ENCODE measurements at regions not wholly inside any gene's neighbourhood (a gene's known extent, or its start where the extent isn't known, plus 50 kb on each side); places are given as distances from the start of the nearest gene placed in this dataset.

GRCh38 chr11:130997278-130997677 lies 81.0 kb upstream of the SNX19 start:
- no peaks in the 10 kb centered on the region for H3K36me3 Mint-ChIP-seq
- CTCF ChIA-PET = no interaction called here
- peaks cover 0 to 11% (median 2%) of the 10 kb centered on the region in 5 donors for H3K27me3 Mint-ChIP-seq

GRCh38 chr11:130999086-130999485 lies 82.8 kb upstream of the SNX19 start:
- Histone ChIP-seq H3K27ac (ENCODE audit: low read depth, low read length) (no peak overlapping the region), H3K27me3 (ENCODE audit: control insufficient read depth in 2 of 2, insufficient read depth in 2 of 2, low read length in 2 of 2) (no peaks in the 10 kb centered on the region), H3K9me3 (ENCODE audit: control insufficient read depth in 2 of 3, low read length in 3 of 3) (no peaks in the 10 kb centered on the region), H3K4me3 (ENCODE audit: low read length) (no peak overlapping the region), H3K36me3 (ENCODE audit: control insufficient read depth in 2 of 3, insufficient read depth in 3 of 3, low read length in 3 of 3) (no peaks in the 10 kb centered on the region), H3K4me1 (ENCODE audit: control insufficient read depth in 2 of 2, insufficient read depth in 2 of 2, low read length in 2 of 2) (no peaks in the 10 kb centered on the region)
- ATAC-seq (no peak), DNase-seq (no peak)
- POLR2A ChIA-PET = no interaction called here
- intact Hi-C loops (cut with micrococcal nuclease) = no loop called here
- Mint-ChIP-seq H3K27me3 (peaks cover 0 to 17% (median 12%) of the 10 kb centered on the region in 5 donors), H3K4me3 (no peak overlapping the region), H3K9me3 (peaks cover 0 to 5% (median 0%) of the 10 kb centered on the region in 11 donors), H3K27ac (no peak overlapping the region), H3K4me1 (no peaks in the 10 kb centered on the region), H3K36me3 (no peaks in the 10 kb centered on the region)
- CTCF ChIA-PET = no interaction called here

More at GRCh38 chr11:130997278-130997677, 81.0 kb upstream of the SNX19 start:
- H3K4me1 ChIP-seq (ENCODE audit: control insufficient read depth in 2 of 2, insufficient read depth in 2 of 2, low read length in 2 of 2) = no peaks in the 10 kb centered on the region
- POLR2A ChIA-PET = no interaction called here
- H3K9me3 Mint-ChIP-seq = peaks cover 0 to 5% (median 0%) of the 10 kb centered on the region in 11 donors
- intact Hi-C loops (cut with micrococcal nuclease) = no loop called here
- no peaks in the 10 kb centered on the region for H3K27me3 ChIP-seq (ENCODE audit: control insufficient read depth in 2 of 2, insufficient read depth in 2 of 2, low read length in 2 of 2)
- no peak overlapping the region for H3K27ac ChIP-seq (ENCODE audit: low read depth, low read length)
- H3K4me3 Mint-ChIP-seq = no peak overlapping the region
- H3K36me3 ChIP-seq (ENCODE audit: control insufficient read depth in 2 of 3, insufficient read depth in 3 of 3, low read length in 3 of 3) = no peaks in the 10 kb centered on the region
- no peak for DNase-seq
- H3K9me3 ChIP-seq (ENCODE audit: control insufficient read depth in 2 of 3, low read length in 3 of 3) = no peaks in the 10 kb centered on the region
- ATAC-seq = no peak
- H3K27ac Mint-ChIP-seq = no peak overlapping the region
- H3K4me3 ChIP-seq (ENCODE audit: low read length) = no peak overlapping the region
- H3K4me1 Mint-ChIP-seq = no peaks in the 10 kb centered on the region

GRCh38 chr11:130999992-131000770 lies 83.9 kb upstream of the SNX19 start:
- Histone ChIP-seq H3K9me3 (ENCODE audit: control insufficient read depth in 2 of 3, low read length in 3 of 3) (no peaks in the 10 kb centered on the region), H3K36me3 (ENCODE audit: control insufficient read depth in 2 of 3, insufficient read depth in 3 of 3, low read length in 3 of 3) (no peaks in the 10 kb centered on the region), H3K4me1 (ENCODE audit: control insufficient read depth in 2 of 2, insufficient read depth in 2 of 2, low read length in 2 of 2) (no peaks in the 10 kb centered on the region), H3K27me3 (ENCODE audit: control insufficient read depth in 2 of 2, insufficient read depth in 2 of 2, low read length in 2 of 2) (no peaks in the 10 kb centered on the region), H3K4me3 (ENCODE audit: low read length) (no peak overlapping the region), H3K27ac (ENCODE audit: low read depth, low read length) (no peak overlapping the region)
- Mint-ChIP-seq H3K4me1 (no peaks in the 10 kb centered on the region), H3K9me3 (peaks cover 0 to 5% (median 0%) of the 10 kb centered on the region in 11 donors), H3K27ac (no peak overlapping the region), H3K36me3 (no peaks in the 10 kb centered on the region), H3K27me3 (peaks cover 0 to 18% (median 13%) of the 10 kb centered on the region in 5 donors), H3K4me3 (no peak overlapping the region)
- DNase-seq (no peak), ATAC-seq (no peak)
- ChIA-PET POLR2A (no interaction called here), CTCF (no interaction called here)
- intact Hi-C loops (cut with micrococcal nuclease) = no loop called here

GRCh38 chr11:131002145-131002544 lies 85.9 kb upstream of the SNX19 start:
- Mint-ChIP-seq H3K9me3 (peaks cover 0 to 5% (median 0%) of the 10 kb centered on the region in 11 donors), H3K4me1 (no peaks in the 10 kb centered on the region), H3K27me3 (peaks cover 0 to 18% (median 13%) of the 10 kb centered on the region in 5 donors), H3K4me3 (no peak overlapping the region), H3K36me3 (no peaks in the 10 kb centered on the region), H3K27ac (no peak overlapping the region)
- intact Hi-C loops (cut with micrococcal nuclease) = no loop called here
- ATAC-seq (no peak), DNase-seq (no peak)
- Histone ChIP-seq H3K4me3 (ENCODE audit: low read length) (no peak overlapping the region), H3K9me3 (ENCODE audit: control insufficient read depth in 2 of 3, low read length in 3 of 3) (no peaks in the 10 kb centered on the region), H3K36me3 (ENCODE audit: control insufficient read depth in 2 of 3, insufficient read depth in 3 of 3, low read length in 3 of 3) (no peaks in the 10 kb centered on the region), H3K27ac (ENCODE audit: low read depth, low read length) (no peak overlapping the region), H3K4me1 (ENCODE audit: control insufficient read depth in 2 of 2, insufficient read depth in 2 of 2, low read length in 2 of 2) (no peaks in the 10 kb centered on the region), H3K27me3 (ENCODE audit: control insufficient read depth in 2 of 2, insufficient read depth in 2 of 2, low read length in 2 of 2) (no peaks in the 10 kb centered on the region)
- CTCF ChIA-PET = no interaction called here
- POLR2A ChIA-PET = interaction anchor here (0.6 kb wide), 1 partner anchor 712 kb away, joined by 3 read pairs; no protein-coding TSS in a partner anchor

- H3K27ac Mint-ChIP-seq = no peak overlapping the region
These were observed 89.5 kb upstream of the SNX19 start for GRCh38 chr11:131005829-131006228.

GRCh38 chr11:131025020-131025419 lies 108.7 kb upstream of the SNX19 start:
- ATAC-seq (no peak), DNase-seq (no peak)
- no peaks in the 10 kb centered on the region for H3K36me3 Mint-ChIP-seq
- ChIA-PET CTCF (no interaction called here), POLR2A (no interaction called here)
- Histone ChIP-seq H3K27ac (ENCODE audit: low read depth, low read length) (no peak overlapping the region), H3K4me3 (ENCODE audit: low read length) (no peak overlapping the region), H3K27me3 (ENCODE audit: control insufficient read depth in 2 of 2, insufficient read depth in 2 of 2, low read length in 2 of 2) (no peaks in the 10 kb centered on the region), H3K36me3 (ENCODE audit: control insufficient read depth in 2 of 3, insufficient read depth in 3 of 3, low read length in 3 of 3) (no peaks in the 10 kb centered on the region), H3K4me1 (ENCODE audit: control insufficient read depth in 2 of 2, insufficient read depth in 2 of 2, low read length in 2 of 2) (no peaks in the 10 kb centered on the region), H3K9me3 (ENCODE audit: control insufficient read depth in 2 of 3, low read length in 3 of 3) (no peaks in the 10 kb centered on the region)
- H3K4me1 Mint-ChIP-seq = no peaks in the 10 kb centered on the region
- peaks cover 0 to 2% (median 0%) of the 10 kb centered on the region in 11 donors for H3K9me3 Mint-ChIP-seq
- H3K4me3 Mint-ChIP-seq = no peak overlapping the region
- peaks cover 0 to 5% (median 4%) of the 10 kb centered on the region in 5 donors for H3K27me3 Mint-ChIP-seq
- intact Hi-C loops (cut with micrococcal nuclease) = no loop called here
- no peak overlapping the region for H3K27ac Mint-ChIP-seq

More at GRCh38 chr11:131005829-131006228, 89.5 kb upstream of the SNX19 start:
- Histone ChIP-seq H3K4me3 (ENCODE audit: low read length) (no peak overlapping the region), H3K9me3 (ENCODE audit: control insufficient read depth in 2 of 3, low read length in 3 of 3) (no peaks in the 10 kb centered on the region), H3K27ac (ENCODE audit: low read depth, low read length) (no peak overlapping the region), H3K27me3 (ENCODE audit: control insufficient read depth in 2 of 2, insufficient read depth in 2 of 2, low read length in 2 of 2) (no peaks in the 10 kb centered on the region), H3K36me3 (ENCODE audit: control insufficient read depth in 2 of 3, insufficient read depth in 3 of 3, low read length in 3 of 3) (no peaks in the 10 kb centered on the region), H3K4me1 (ENCODE audit: control insufficient read depth in 2 of 2, insufficient read depth in 2 of 2, low read length in 2 of 2) (no peaks in the 10 kb centered on the region)
- H3K9me3 Mint-ChIP-seq = peaks cover 0 to 14% (median 6%) of the 10 kb centered on the region in 11 donors
- DNase-seq (no peak), ATAC-seq (no peak)
- peaks cover 0 to 4% (median 0%) of the 10 kb centered on the region in 5 donors for H3K36me3 Mint-ChIP-seq
- POLR2A ChIA-PET = no interaction called here
- H3K4me3 Mint-ChIP-seq = no peak overlapping the region
- CTCF ChIA-PET = no interaction called here
- H3K27me3 Mint-ChIP-seq = peaks cover 0 to 28% (median 13%) of the 10 kb centered on the region in 5 donors
- intact Hi-C loops (cut with micrococcal nuclease) = no loop called here
- no peaks in the 10 kb centered on the region for H3K4me1 Mint-ChIP-seq

All from naive thymus-derived CD4-positive, alpha-beta T cell (primary cell).